HG02884 (cell line): ENCODE measurements at regions not wholly inside any gene's neighbourhood (a gene's known extent, or its start where the extent isn't known, plus 50 kb on each side); places are given as distances from the start of the nearest gene placed in this dataset.

ENCODE experiments used
- ATAC-seq: cut with Tn5 transposase; IDR thresholded peaks from one replicate; pipeline ENCODE4 v1.9.1; 2021; ENCODE audit warnings: mild to moderate bottlenecking, moderate library complexity; ENCODE audit not compliant: unreplicated experiment

DNA sequence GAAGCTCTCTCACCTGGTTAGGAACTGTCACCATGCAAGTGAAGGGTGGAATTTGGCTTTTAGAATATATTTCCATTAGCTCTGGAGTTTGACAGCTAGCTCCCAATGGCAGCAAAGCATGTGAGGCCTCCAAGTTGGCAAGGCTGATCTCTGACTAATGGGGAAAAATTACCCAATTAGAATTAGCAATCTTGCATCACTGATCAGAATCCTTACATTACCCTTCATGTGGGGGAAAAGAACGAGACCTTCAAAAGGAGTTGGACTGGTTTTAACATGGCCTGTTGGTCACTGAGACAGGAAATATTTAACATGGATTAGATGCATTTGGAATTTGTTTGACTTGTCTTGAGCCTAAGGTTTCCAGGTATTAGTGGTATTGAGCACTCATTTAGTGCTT lies 192.3 kb upstream of the GDNF start:
- no peak for ATAC-seq

- no peak for ATAC-seq
These were observed 191.5 kb upstream of the GDNF start for GRCh38 chr5:38031304-38031703.

GRCh38 chr5:38029397-38030065 lies 189.7 kb upstream of the GDNF start:
- no peak for ATAC-seq

DNA sequence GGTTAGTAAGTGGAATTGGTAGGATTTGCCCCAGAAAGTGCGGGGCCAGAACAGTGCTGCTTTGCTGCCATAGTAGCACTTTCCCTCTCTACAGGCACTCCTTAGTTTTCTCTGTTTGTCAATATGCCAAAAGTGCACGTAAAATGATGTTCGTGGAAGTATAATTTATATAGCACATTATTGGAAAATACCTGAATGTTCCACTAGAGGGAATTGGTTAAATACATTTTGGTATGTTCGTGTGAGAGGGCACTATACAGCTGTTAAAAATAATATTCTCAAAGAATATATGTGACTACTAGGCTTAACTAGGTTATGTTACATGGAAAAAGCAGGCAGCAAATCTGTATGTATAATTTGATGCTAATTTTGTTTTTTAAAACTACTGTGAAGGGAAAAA lies 184.0 kb upstream of the GDNF start:
- no peak for ATAC-seq

DNA sequence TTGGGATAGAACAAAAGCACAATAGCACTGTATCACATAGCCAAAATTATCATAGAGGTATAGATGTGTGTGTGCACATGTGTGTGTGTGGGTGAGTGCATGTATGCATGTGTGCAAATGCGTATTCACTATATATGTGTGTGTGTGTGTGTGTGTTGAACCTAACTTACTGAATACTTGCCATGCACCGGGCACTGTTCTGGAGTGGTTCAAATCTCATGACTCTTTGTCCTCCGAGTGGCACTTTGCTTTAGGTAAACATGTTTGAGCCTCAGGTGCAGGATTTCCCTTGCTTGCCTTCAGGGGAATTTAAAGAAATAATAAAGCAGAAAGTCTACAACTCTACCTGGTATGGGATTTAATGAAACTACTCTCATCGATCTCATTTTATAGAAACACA lies 183.5 kb upstream of the GDNF start:
- no peak for ATAC-seq

DNA sequence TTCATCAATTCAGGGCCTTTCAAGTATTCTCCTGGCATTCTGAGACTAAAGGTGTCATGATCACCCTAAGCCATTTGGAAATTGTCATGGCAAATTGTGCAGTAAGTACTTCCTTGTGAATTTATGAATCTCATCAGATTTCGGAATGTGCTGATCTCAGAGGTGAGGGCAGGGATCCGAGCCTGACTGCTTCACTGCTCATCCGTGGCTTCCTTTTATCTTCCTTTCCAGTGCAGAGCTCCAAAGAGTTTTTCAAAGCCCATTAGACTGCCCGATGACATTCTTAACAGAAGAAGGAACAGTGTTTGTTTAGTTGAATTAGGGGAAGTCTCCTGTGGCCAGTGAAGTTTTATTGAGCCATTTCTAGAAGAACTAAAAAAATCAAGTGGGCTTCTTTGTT lies 182.8 kb upstream of the GDNF start:
- ATAC-seq: no peak

DNA sequence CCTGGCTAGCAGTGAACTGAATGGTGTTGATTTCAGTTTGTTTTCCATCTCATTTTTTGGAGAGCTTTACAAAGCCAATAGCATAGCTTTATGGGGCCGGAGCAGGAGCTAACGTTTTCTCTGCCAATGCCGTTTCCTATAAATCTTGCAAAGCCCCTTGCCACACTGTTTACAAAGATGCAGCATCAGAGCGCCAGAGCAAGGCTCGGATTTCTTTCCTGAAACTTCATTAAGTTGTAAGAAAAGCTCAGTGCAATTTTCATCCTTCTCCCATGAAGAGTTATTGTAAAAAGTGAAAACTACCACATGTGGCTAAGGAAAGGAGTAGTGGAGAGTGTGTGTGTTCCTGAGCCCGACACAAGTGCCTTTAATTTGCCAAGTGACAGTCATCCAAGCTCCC lies 178.2 kb upstream of the GDNF start:
- ATAC-seq: no peak

DNA sequence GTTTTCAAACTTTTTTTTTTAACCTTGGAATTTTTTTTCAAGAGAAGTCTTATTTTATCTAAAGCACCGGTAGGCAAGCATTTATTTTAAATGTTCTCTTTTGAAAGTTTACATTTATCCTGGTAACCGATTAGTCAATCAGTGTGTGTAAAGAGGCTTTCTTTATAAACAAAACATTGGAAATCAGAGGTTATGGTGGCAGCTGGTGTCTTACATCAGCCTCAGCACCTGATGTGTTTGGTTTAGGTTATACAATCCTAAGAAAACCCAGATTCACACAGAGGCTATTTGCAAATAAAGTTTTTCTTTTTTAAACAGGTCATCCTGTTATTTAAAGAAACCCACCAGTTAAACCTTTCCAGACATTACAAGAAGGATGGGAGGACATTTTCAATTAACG lies 173.3 kb upstream of the GDNF start:
- no peak for ATAC-seq

DNA sequence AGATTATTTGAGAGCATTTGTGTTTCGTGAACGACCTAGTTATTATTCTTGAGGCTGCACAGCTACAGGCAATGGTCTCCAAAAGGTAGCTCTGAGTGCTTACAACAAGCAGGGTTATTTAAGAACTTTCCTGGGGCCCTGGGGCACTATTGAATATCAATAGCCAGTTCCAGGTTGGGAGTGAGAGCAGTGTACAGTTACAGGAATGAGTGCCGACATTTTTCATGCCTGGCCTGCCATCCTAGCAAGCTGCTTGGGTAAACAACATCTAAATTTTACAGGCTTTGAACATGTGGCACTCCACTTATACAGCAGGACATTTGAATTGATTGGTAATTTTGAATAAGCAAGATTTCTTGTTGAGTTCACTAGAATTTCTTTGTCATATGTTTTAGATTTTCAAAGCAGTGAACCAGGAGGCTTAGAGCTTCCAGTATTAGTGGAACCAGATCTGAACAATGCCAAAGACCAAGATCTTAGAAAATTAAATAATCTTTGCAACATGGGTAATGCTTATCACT lies 171.9 kb upstream of the GDNF start:
- no peak for ATAC-seq

DNA sequence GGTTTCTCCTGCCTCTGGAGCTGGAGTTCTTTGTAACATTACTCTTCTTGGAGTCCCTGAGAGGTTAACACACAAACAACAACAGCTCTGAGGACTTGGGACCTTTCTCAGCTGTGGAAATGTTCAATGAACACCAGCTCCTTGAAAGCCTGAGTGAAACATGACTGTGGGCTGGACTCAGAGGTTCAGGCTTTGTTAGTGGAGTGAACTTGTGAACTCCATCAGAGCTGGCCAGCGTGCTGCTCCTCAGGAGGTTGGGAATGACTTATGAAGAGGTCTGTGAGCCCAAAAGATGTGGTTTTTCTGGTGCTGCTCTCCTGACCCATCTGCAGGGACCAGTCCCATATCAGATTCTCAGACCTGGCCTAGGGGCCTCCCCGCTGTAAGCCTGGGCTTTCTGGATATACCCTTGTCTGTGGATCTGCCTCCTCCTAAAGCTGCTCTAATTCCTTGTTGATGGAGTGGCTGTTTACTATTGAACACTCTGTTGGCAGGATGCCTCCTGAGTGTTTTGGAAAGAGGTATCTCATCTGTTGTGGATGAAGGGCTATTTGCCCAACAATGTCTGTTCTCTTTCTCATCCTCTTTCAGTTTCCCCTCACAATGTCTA lies 170.0 kb upstream of the GDNF start:
- no peak for ATAC-seq

DNA sequence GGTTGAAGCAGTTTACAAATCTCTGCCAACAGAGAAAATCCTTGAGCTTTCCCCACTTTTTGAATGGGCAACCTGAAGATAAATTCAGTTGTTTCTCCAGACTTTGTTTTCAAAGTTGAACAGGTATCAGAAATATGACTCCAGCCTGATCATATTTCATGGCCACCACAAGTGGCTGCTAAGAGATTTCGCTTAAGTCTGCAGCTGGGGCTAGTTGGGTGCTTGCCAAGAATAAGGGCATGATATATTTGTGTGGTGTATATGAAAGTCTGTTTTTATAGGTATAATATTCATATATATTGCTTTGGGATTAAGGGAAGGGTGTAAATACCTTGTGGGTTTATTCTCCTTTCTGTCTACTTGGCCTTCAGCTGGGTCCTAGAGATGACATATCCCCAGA lies 168.4 kb upstream of the GDNF start:
- no peak for ATAC-seq

- ATAC-seq: no peak
These were observed 159.8 kb upstream of the GDNF start for GRCh38 chr5:37999593-37999992.

GRCh38 chr5:37996918-37997317 lies 157.1 kb upstream of the GDNF start:
- no peak for ATAC-seq

DNA sequence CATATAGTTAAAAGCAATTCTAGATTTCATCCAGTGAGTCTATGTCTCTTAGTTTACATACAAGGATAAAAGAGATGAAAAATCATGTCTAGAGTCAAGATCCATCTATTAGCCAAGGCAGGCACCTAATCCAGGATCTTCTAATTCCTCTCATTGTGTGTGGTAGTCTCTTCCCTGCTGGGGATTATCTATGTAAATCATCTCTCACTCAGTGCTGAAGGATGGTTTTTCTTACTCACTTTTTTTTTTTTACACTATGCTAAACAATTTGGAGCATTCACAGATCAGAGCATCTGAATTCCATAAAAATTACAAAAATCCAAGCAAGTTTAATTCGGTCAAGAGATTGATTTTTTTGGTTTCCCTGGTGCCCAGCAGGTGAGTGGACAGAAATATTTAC lies 154.9 kb upstream of the GDNF start:
- no peak for ATAC-seq

GRCh38 chr5:37991301-37992299 lies 151.8 kb upstream of the GDNF start:
- ATAC-seq: no peak

DNA sequence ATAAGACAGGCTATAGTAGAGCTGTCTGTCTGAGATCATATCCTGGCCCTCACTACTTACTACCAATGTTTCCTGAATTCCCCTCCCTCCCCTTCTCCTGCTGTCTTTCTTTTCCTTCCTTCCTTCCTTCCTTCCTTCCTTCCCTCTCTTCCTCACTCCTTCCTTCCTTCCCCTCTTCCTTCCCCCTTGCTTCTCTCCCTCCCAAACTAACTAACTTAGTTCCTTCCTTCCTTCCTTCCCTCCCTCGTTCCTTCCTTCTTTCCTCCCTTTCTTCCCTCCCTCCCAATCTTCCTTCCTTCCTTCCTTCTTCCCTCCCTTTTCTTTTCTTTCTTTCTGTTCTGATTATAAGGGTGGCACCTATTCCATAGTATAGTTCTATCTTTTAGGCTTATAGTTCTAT lies 150.0 kb upstream of the GDNF start:
- no peak for ATAC-seq

DNA sequence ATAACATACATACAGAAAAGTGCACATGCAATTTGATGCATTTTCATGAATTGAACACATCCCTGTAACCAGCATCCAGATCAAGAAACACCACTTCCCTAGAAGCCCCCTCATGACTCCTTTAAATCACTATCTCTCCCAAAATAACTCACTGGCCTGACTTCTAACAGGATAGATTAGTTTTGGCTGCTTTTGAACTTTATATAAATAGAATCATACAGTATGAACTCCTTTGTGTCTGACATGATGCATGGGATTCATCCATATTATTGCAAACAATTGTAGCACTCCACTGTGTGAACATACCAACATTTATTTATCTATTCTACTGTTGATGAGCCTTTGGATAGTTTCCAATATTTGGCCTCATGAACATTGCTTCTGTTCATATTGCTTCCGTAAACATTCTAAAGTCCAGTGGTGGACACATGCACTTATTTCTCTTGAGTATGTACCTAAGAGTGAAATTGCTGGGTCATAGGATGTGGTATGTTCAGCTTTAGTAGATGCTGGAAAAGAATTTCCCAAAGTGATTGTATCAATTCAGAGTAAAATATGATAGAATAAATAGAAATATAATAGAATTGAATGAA lies 148.7 kb upstream of the GDNF start:
- no peak for ATAC-seq

DNA sequence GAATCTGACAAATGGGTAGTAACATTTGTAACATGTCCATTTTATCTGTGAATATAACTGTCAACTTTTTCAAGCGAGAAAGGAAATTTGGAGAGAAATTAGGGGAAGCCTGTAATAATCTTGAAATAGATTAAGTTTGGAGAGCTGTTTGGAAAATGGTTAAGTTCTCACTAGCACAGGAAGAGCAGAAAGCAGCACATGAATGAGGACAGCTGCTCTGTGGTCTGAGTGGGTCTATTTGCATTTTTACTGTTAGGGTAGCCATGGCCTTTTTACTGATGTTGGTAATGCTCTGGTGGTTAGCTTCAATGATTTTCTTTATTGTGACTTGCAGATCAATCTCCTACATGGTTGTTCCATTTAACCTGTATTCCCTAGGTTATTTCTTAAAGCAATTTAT lies 144.5 kb upstream of the GDNF start:
- ATAC-seq: no peak

GRCh38 chr5:37983463-37983862 lies 143.6 kb upstream of the GDNF start:
- no peak for ATAC-seq

GRCh38 chr5:37979559-37979958 lies 139.7 kb upstream of the GDNF start:
- ATAC-seq: no peak

DNA sequence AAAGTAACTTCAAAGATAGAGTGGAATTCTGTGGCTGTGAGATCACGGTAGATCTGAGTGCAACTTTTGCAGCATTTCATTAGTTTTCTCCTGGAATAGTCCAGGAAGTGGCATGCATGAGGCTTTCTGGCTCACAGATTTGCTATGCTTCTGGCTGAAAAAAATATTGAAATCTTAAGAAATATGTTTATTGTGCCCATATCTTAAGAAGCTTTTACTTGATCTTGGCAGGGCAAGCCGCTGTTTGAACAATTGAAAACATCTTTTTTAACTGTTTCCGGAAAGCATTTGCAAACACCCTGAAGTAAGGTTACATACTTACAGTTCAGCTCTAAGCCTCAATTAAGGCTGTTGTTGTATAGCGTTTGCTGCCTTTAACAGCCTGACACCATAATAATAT lies 135.7 kb upstream of the GDNF start:
- no peak for ATAC-seq
